ENCODE measurements at regions not wholly inside any gene's neighbourhood (a gene's known extent, or its start where the extent isn't known, plus 50 kb on each side); places are given as distances from the start of the nearest gene placed in this dataset.

DNA sequence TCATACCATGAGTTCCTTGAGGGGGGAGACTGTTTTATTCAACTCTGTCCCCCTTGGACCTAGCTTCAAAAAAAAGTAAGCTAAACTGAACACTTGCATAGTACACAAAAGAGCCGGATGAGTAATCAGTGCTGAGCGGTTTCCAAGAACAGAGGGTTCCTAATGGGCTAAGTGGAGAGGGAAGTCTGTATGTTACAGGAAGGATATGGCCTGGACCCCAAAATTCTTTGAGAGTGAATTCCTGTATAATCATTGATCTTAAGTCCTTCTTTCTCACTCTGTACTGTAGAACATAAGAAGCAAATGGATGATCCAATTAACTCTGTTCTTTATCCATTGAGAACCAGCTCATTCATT is 324.7 kb upstream of the CNR1 start:
- no peak overlapping the region for H2BK20ac ChIP-seq (ENCODE audit: low read depth, low read length, poor library complexity, severe bottlenecking)
- no peaks in the 10 kb centered on the region for H3K23me2 ChIP-seq (ENCODE audit: insufficient read length, low read depth, low read length, poor library complexity, severe bottlenecking)
- H3K18ac ChIP-seq (ENCODE audit: insufficient read length, low read depth, low read length): no peak overlapping the region
- H3K9me3 ChIP-seq (ENCODE audit: control insufficient read depth, low read depth, low read length): no peaks in the 10 kb centered on the region
- no peaks in the 10 kb centered on the region for H3K79me2 ChIP-seq (ENCODE audit: insufficient read depth, low read length)
- H4K20me1 ChIP-seq (ENCODE audit: control insufficient read depth, insufficient read depth, insufficient read length): no peaks in the 10 kb centered on the region
- H2BK15ac ChIP-seq (ENCODE audit: low read depth, low read length): no peak overlapping the region
- no peak overlapping the region for H3K14ac ChIP-seq (ENCODE audit: insufficient read depth, low read length)
- H2BK120ac ChIP-seq (ENCODE audit: low read depth, low read length, poor library complexity, severe bottlenecking): no peak overlapping the region
- no CpG with 5 or more reads among the region's 2 CpGs for WGBS (ENCODE audit: extremely low coverage, insufficient read length, low lambda C conversion rate)
- peaks cover 14 to 16% of the 10 kb centered on the region in 2 experiments for H3K4me1 Mint-ChIP-seq
- H3K4me3 Mint-ChIP-seq: no peak overlapping the region
- no peak overlapping the region for H2AFZ ChIP-seq (ENCODE audit: low read length)
- no peak for DNase-seq
- H3K27me3 Mint-ChIP-seq (ENCODE audit: low read depth): no peaks in the 10 kb centered on the region
- no peak overlapping the region for H3K9ac ChIP-seq (ENCODE audit: extremely low read depth, insufficient read length, low read length)
- H4K5ac ChIP-seq (ENCODE audit: insufficient read length, low read depth, low read length): no peak overlapping the region
- no peak overlapping the region for H3K4me2 ChIP-seq (ENCODE audit: insufficient read depth, insufficient read length, low read length)
- TF ChIP-seq, protein P1, sequence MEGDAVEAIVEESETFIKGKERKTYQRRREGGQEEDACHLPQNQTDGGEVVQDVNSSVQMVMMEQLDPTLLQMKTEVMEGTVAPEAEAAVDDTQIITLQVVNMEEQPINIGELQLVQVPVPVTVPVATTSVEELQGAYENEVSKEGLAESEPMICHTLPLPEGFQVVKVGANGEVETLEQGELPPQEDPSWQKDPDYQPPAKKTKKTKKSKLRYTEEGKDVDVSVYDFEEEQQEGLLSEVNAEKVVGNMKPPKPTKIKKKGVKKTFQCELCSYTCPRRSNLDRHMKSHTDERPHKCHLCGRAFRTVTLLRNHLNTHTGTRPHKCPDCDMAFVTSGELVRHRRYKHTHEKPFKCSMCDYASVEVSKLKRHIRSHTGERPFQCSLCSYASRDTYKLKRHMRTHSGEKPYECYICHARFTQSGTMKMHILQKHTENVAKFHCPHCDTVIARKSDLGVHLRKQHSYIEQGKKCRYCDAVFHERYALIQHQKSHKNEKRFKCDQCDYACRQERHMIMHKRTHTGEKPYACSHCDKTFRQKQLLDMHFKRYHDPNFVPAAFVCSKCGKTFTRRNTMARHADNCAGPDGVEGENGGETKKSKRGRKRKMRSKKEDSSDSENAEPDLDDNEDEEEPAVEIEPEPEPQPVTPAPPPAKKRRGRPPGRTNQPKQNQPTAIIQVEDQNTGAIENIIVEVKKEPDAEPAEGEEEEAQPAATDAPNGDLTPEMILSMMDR (conservative IDR thresholded peaks at IDR 0.05): no peak
- H3K56ac ChIP-seq (ENCODE audit: insufficient read length, low read depth, low read length): no peak overlapping the region
- H3K27ac Mint-ChIP-seq: no peak overlapping the region
- no peak overlapping the region for H3T11ph ChIP-seq (ENCODE audit: low read length)
- H2AK5ac ChIP-seq (ENCODE audit: insufficient read length, low read length): no peak overlapping the region
- no peaks in the 10 kb centered on the region for H3K79me1 ChIP-seq (ENCODE audit: insufficient read depth, low read depth, low read length, poor library complexity, severe bottlenecking)
- H4K8ac ChIP-seq (replicated peaks; ENCODE audit: insufficient read length, low read depth, low read length): no peak overlapping the region
- no peak overlapping the region for H2BK5ac ChIP-seq (ENCODE audit: insufficient read length, low read length)
- no peak overlapping the region for H3K4ac ChIP-seq (ENCODE audit: low read depth, low read length)
- H2BK12ac ChIP-seq (ENCODE audit: insufficient read length, low read depth, low read length): no peak overlapping the region
- H4K91ac ChIP-seq (ENCODE audit: insufficient read length, low read depth, low read length): no peak overlapping the region
- H3K9me3 Mint-ChIP-seq: peaks cover 4 to 13% of the 10 kb centered on the region in 2 experiments; a peak in 4 of 5 replicates
- H3K27me3 ChIP-seq (ENCODE audit: insufficient read depth, low read length): no peaks in the 10 kb centered on the region
- no peaks in the 10 kb centered on the region for H3K4me1 ChIP-seq (ENCODE audit: insufficient read depth, low read length)
- H3K27ac ChIP-seq (ENCODE audit: insufficient read length, low read depth, low read length): no peak overlapping the region
- peaks cover 0 to 5% (median 3%) of the 10 kb centered on the region in 3 experiments; a peak in 1 of 7 replicates for H3K36me3 Mint-ChIP-seq (ENCODE audit: insufficient read depth in 1 of 3, low read depth in 3 of 3)
- no peak overlapping the region for H3K23ac ChIP-seq (ENCODE audit: insufficient read length, low read depth, low read length)

Measured in H9 (cell line).